Endothelial cell of umbilical vein (primary cell): ENCODE measurements at regions not wholly inside any gene's neighbourhood (a gene's known extent, or its start where the extent isn't known, plus 50 kb on each side); places are given as distances from the start of the nearest gene placed in this dataset.

Source experiments
- BruUV-seq: library from RNA; stranded (reverse); fragments of 400-500 nt; replicated peaks from 2 replicates; lab custom pipeline; 2021; lab: Mats Ljungman, UMichigan
- CTCF ChIA-PET: fragments of 300-600, 350-600 bp; sonication (Branson Sonifier 250); formaldehyde crosslinking; loops from one replicate; lab custom pipeline; 2021; ENCODE audit warnings: antibody characterized with exemption, inconsistent platforms; lab: Charles Lee
- POLR2A ChIA-PET: fragments of 300-600, 350-600 bp; sonication (Branson Sonifier 250); formaldehyde crosslinking; loops from one replicate; lab custom pipeline; 2021; ENCODE audit warnings: antibody characterized with exemption, inconsistent platforms; lab: Charles Lee
- DNase-seq: peaks from one replicate; pipeline ENCODE4 v3.0.0-alpha.2; 2011; ENCODE audit warnings: low read depth, low spot score
- FAIRE-seq: peaks from 2 replicates; lab custom pipeline; 2011; peaks lifted over from hg19 to GRCh38; lab: Jason Lieb, UNC
- H2AFZ ChIP-seq: 2 replicates; pipeline ENCODE4 v1.6.0; 2012; ENCODE audit warnings: low read depth, low read length, control low read depth, inconsistent platforms
- H3K27ac ChIP-seq: 2 replicates; pipeline ENCODE4 v1.5.1; 2011; ENCODE audit warnings: low read depth, mild to moderate bottlenecking, control low read depth, low read length, moderate library complexity; ENCODE audit not compliant: insufficient read depth
- H3K27me3 ChIP-seq, 2 experiments: 2 replicates each; pipeline versions ENCODE4 v1.6.0 to v1.6.1; 2011; ENCODE audit warnings: low read length in 2 of 2, mixed read lengths in 1 of 2; ENCODE audit not compliant: control insufficient read depth in 2 of 2, insufficient read depth in 2 of 2
- H3K36me3 ChIP-seq, 2 experiments: 2 replicates in 1 of 2; 3 replicates in 1 of 2; pipeline ENCODE4 v1.5.1; 2011; ENCODE audit warnings: low read length in 2 of 2, mild to moderate bottlenecking in 1 of 2, moderate library complexity in 1 of 2; ENCODE audit not compliant: control insufficient read depth in 2 of 2, insufficient read depth in 2 of 2; ENCODE audit errors: extremely low read depth in 1 of 2
- H3K4me1 ChIP-seq: 3 replicates; pipeline ENCODE4 v1.5.1; 2011; ENCODE audit warnings: mild to moderate bottlenecking, low read length; ENCODE audit not compliant: control insufficient read depth, insufficient read depth; ENCODE audit errors: extremely low read depth
- H3K4me2 ChIP-seq: 2 replicates; pipeline ENCODE4 v1.6.1; 2011; ENCODE audit warnings: low read length, control low read depth, mixed read lengths; ENCODE audit not compliant: insufficient read depth
- H3K4me3 ChIP-seq, 3 experiments: fragments of 200-600 bp in 1 of 3; sonication (generic), shearing (Covaris generic) in 1 of 3; replicated peaks in 1 of 3; 2 replicates each; pipeline ENCODE4 v1.5.1; 2011 to 2016; ENCODE audit warnings: control low read depth in 3 of 3, low read length in 3 of 3, mild to moderate bottlenecking in 2 of 3, inconsistent platforms in 1 of 3, low read depth in 1 of 3, moderate library complexity in 1 of 3; ENCODE audit not compliant: insufficient read depth in 1 of 3
- H3K79me2 ChIP-seq: 2 replicates; pipeline ENCODE4 v1.6.0; 2012; ENCODE audit warnings: low read length, inconsistent platforms; ENCODE audit not compliant: control insufficient read depth, insufficient read depth
- H3K9ac ChIP-seq: replicated peaks from 2 replicates; pipeline ENCODE3; 2011; ENCODE audit warnings: low read length, control low read depth; ENCODE audit not compliant: insufficient read depth; ENCODE audit errors: extremely low read depth
- H3K9me1 ChIP-seq: replicated peaks from 3 replicates; pipeline ENCODE4 v1.6.0; 2011; ENCODE audit warnings: mild to moderate bottlenecking, low read length; ENCODE audit not compliant: control insufficient read depth, insufficient read depth; ENCODE audit errors: extremely low read depth
- H3K9me3 ChIP-seq: replicated peaks from 2 replicates; pipeline ENCODE4 v1.5.1; 2012; ENCODE audit warnings: low read length, inconsistent platforms; ENCODE audit not compliant: control insufficient read depth, insufficient read depth
- H4K20me1 ChIP-seq: replicated peaks from 2 replicates; pipeline ENCODE3; 2011; ENCODE audit warnings: mild to moderate bottlenecking, low read length; ENCODE audit not compliant: control insufficient read depth, insufficient read depth; ENCODE audit errors: extremely low read depth
- CTCF ChIP-seq, 2 donors: IDR thresholded peaks; 1 replicate in 1 of 2; 2 replicates in 1 of 2; pipeline ENCODE4 v1.5.1; 2011; ENCODE audit warnings: low read length in 2 of 2, mild to moderate bottlenecking in 2 of 2, moderate library complexity in 2 of 2, control low read depth in 1 of 2, inconsistent platforms in 1 of 2, low read depth in 1 of 2; ENCODE audit not compliant: insufficient read depth in 1 of 2; ENCODE audit errors: extremely low read depth in 1 of 2
- EZH2 ChIP-seq: IDR thresholded peaks from 2 replicates; pipeline ENCODE4 v1.6.1; 2012; ENCODE audit warnings: borderline replicate concordance, low read depth, mild to moderate bottlenecking, moderate library complexity, low read length, inconsistent platforms; ENCODE audit not compliant: severe bottlenecking
- FOS ChIP-seq: IDR thresholded peaks from 2 replicates; pipeline ENCODE4 v1.6.1; 2011; ENCODE audit warnings: mild to moderate bottlenecking, low read length, moderate library complexity, borderline replicate concordance; ENCODE audit not compliant: insufficient read depth
- GATA2 ChIP-seq: IDR thresholded peaks from 2 replicates; pipeline ENCODE4 v1.7.0; 2011; ENCODE audit warnings: low read depth, mild to moderate bottlenecking, moderate library complexity, mixed read lengths, low read length; ENCODE audit not compliant: insufficient read length, insufficient read depth
- JUN ChIP-seq: IDR thresholded peaks from 2 replicates; pipeline ENCODE4 v1.6.1; 2011; ENCODE audit warnings: borderline replicate concordance, low read depth; ENCODE audit not compliant: insufficient read length, insufficient read depth
- MYC ChIP-seq: IDR thresholded peaks from one replicate; pipeline ENCODE4 v1.6.1; 2011; ENCODE audit warnings: mild to moderate bottlenecking, low read depth, low read length
- POLR2A ChIP-seq: IDR thresholded peaks from 2 replicates; pipeline ENCODE4 v1.6.1; 2012; ENCODE audit warnings: low read depth, mild to moderate bottlenecking, control low read depth, low read length
- POLR2AphosphoS5 ChIP-seq: IDR thresholded peaks from 2 replicates; pipeline ENCODE4 v1.6.1; 2012; ENCODE audit warnings: low read depth, mild to moderate bottlenecking, control low read depth, low read length, moderate library complexity; ENCODE audit not compliant: insufficient read depth
- dilution Hi-C: fragments of 300-500 bp; cut with MboI; formaldehyde crosslinking; loops from one replicate; pipeline ENCODE4 v1.15.0; 2019; ENCODE audit warnings: low sequenced_read_pairs; ENCODE audit not compliant: extremely low pct_ligation_motif_present
- intact Hi-C: fragments of 100-400 bp; cut with micrococcal nuclease; formaldehyde crosslinking; loops from one replicate; pipeline ENCODE4 v1.10.0; 2022
- TF ChIP-seq, protein P1 (sequence below): IDR thresholded peaks from 2 replicates; pipeline ENCODE4 v1.6.1; 2011; ENCODE audit not compliant: insufficient read depth, insufficient read length

- dilution Hi-C loops (no loop called here), intact Hi-C loops (no loop called here)
- Histone ChIP-seq H3K9me3 (no peaks in the 10 kb centered on the region), H3K4me2 (no peak overlapping the region), H3K79me2 (no peaks in the 10 kb centered on the region), H3K36me3 (no peaks in the 10 kb centered on the region), H3K4me1 (no peaks in the 10 kb centered on the region), H2AFZ (no peak overlapping the region), H3K27me3 (no peaks in the 10 kb centered on the region), H3K27ac (no peak overlapping the region), H4K20me1 (no peaks in the 10 kb centered on the region), H3K4me3 (no peak overlapping the region), H3K9me1 (no peaks in the 10 kb centered on the region), H3K9ac (no peak overlapping the region)
- POLR2A ChIA-PET: no interaction called here
- BruUV-seq: no TSS peak
- FAIRE-seq (no peak), DNase-seq (no peak)
- CTCF ChIA-PET: no interaction called here
- TF ChIP-seq GATA2 (no peak), MYC (no peak), POLR2A (no peak), CTCF (IDR thresholded peaks at IDR 0.05; ENCODE audit: extremely low read depth in 1 of 2, insufficient read depth in 1 of 2, low read depth in 1 of 2, low read length in 2 of 2) (no peak), POLR2AphosphoS5 (no peak), JUN (no peak), EZH2 (no peak), FOS (no peak)
- TF ChIP-seq, protein P1, sequence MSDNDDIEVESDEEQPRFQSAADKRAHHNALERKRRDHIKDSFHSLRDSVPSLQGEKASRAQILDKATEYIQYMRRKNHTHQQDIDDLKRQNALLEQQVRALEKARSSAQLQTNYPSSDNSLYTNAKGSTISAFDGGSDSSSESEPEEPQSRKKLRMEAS: no peak
These were observed 137.8 kb upstream of the IL1RAPL2 start for GRCh38 chrX:104428231-104428630.
